T-helper 17 cell (primary cell): ENCODE measurements at regions not wholly inside any gene's neighbourhood (a gene's known extent, or its start where the extent isn't known, plus 50 kb on each side); places are given as distances from the start of the nearest gene placed in this dataset.

Source experiments
- ATAC-seq: fragments of 150-1000 bp; cut with Tn5 transposase; 2 replicates; pipeline ENCODE4 v1.10.0; 2021; ENCODE audit warnings: mild to moderate bottlenecking, moderate library complexity
- DNase-seq, 3 donors: peaks; one replicate each; pipeline versions ENCODE4 v3.0.0 to v3.0.0-alpha.2; 2020 to 2021
- H3K9me3 ChIP-seq: one replicate; pipeline ENCODE4 v1.7.0; 2013; ENCODE audit warnings: low read length, mild to moderate bottlenecking; ENCODE audit not compliant: control insufficient read depth, poor library complexity, severe bottlenecking
- H3K27ac Mint-ChIP-seq: one replicate; pipeline ENCODE4 v1.8.0; 2022; ENCODE audit warnings: mild to moderate bottlenecking, moderate library complexity, mixed read lengths
- H3K27me3 Mint-ChIP-seq: one replicate; pipeline ENCODE4 v1.8.0; 2022; ENCODE audit warnings: mixed read lengths
- H3K36me3 Mint-ChIP-seq: one replicate; pipeline ENCODE4 v1.8.0; 2022; ENCODE audit warnings: low read depth, mixed read lengths
- H3K4me1 Mint-ChIP-seq: one replicate; pipeline ENCODE4 v1.8.0; 2022; ENCODE audit warnings: mild to moderate bottlenecking, mixed read lengths
- H3K4me3 Mint-ChIP-seq: one replicate; pipeline ENCODE4 v1.8.0; 2022; ENCODE audit warnings: mild to moderate bottlenecking, moderate library complexity, mixed read lengths

- H3K9me3 ChIP-seq, result no peaks in the 10 kb centered on the region
- H3K4me3 Mint-ChIP-seq, result no peak overlapping the region
- DNase-seq, result no peak
- no peak overlapping the region for H3K27ac Mint-ChIP-seq
- no peak for ATAC-seq
- peaks cover 39% of the 10 kb centered on the region for H3K27me3 Mint-ChIP-seq
- H3K4me1 Mint-ChIP-seq, result peaks cover 11% of the 10 kb centered on the region
- H3K36me3 Mint-ChIP-seq, result no peaks in the 10 kb centered on the region
Measured at GRCh38 chr10:69738071-69738470, 63.6 kb upstream of the COL13A1 start.

GRCh38 chr10:69738858-69739435, 62.8 kb upstream of the COL13A1 start:
- Mint-ChIP-seq H3K27me3 (peaks cover 48% of the 10 kb centered on the region), H3K4me3 (no peak overlapping the region), H3K27ac (no peak overlapping the region), H3K4me1 (peaks cover 9% of the 10 kb centered on the region), H3K36me3 (no peaks in the 10 kb centered on the region)
- no peaks in the 10 kb centered on the region for H3K9me3 ChIP-seq
- DNase-seq, result no peak
- ATAC-seq, result no peak

DNA sequence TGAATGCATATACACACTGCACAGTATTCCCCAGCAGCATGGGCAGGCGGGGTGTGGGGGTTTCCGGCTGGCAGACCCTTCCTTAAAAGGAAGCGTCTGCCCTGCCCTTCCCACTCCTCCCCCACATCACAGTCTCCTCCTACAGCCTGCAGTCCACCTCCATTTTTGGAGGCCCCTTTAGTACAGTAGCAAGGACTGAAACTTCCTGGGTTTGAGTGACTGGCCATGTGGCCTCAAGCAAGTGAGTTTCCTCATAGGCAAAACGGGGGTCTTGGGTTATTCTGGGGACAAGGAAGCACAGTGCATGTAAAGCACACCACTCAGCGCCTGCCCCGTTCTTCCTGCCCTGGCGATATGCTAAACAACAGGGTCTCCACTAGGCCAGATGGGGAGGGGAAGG, 62.1 kb upstream of the COL13A1 start:
- no peaks in the 10 kb centered on the region for H3K36me3 Mint-ChIP-seq
- H3K4me3 Mint-ChIP-seq, result no peak overlapping the region
- H3K4me1 Mint-ChIP-seq, result peaks cover 4% of the 10 kb centered on the region
- DNase-seq, result no peak
- H3K27ac Mint-ChIP-seq, result no peak overlapping the region
- ATAC-seq, result no peak
- peaks cover 48% of the 10 kb centered on the region for H3K27me3 Mint-ChIP-seq
- no peaks in the 10 kb centered on the region for H3K9me3 ChIP-seq

GRCh38 chr10:69740126-69740525, 61.6 kb upstream of the COL13A1 start:
- Mint-ChIP-seq H3K27me3 (peaks cover 53% of the 10 kb centered on the region), H3K36me3 (no peaks in the 10 kb centered on the region), H3K27ac (no peak overlapping the region), H3K4me3 (no peak overlapping the region), H3K4me1 (peaks cover 4% of the 10 kb centered on the region)
- no peaks in the 10 kb centered on the region for H3K9me3 ChIP-seq
- DNase-seq, result no peak
- ATAC-seq, result no peak

DNA sequence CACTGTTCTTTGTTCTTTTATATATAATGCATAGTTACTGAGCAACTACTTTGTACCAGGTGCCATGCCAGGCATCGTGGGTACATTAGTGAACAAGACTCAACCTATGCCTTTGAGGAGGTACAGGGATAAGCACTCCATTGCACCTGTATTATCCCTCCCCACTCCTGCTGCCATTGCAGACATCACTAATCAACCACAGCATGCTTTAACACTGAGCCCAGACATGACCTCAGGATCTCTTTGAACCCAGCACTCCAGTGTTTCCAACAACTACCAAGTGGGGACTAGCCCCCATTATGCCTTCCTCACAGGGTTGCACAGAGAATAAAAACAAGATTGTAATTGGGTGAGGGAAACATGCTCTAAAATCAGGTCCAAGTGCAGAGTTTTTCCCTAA, 60.5 kb upstream of the COL13A1 start:
- Mint-ChIP-seq H3K27me3 (peaks cover 65% of the 10 kb centered on the region), H3K27ac (no peak overlapping the region), H3K36me3 (no peaks in the 10 kb centered on the region), H3K4me1 (peaks cover 10% of the 10 kb centered on the region), H3K4me3 (no peak overlapping the region)
- H3K9me3 ChIP-seq, result no peaks in the 10 kb centered on the region
- DNase-seq (no peak), ATAC-seq (no peak)

- no peaks in the 10 kb centered on the region for H3K9me3 ChIP-seq
- Mint-ChIP-seq H3K4me3 (no peak overlapping the region), H3K27ac (no peak overlapping the region), H3K36me3 (no peaks in the 10 kb centered on the region), H3K27me3 (peaks cover 70% of the 10 kb centered on the region), H3K4me1 (peaks cover 10% of the 10 kb centered on the region)
- ATAC-seq, result no peak
- DNase-seq, result no peak
Measured at GRCh38 chr10:69741671-69742355, 59.9 kb upstream of the COL13A1 start.

DNA sequence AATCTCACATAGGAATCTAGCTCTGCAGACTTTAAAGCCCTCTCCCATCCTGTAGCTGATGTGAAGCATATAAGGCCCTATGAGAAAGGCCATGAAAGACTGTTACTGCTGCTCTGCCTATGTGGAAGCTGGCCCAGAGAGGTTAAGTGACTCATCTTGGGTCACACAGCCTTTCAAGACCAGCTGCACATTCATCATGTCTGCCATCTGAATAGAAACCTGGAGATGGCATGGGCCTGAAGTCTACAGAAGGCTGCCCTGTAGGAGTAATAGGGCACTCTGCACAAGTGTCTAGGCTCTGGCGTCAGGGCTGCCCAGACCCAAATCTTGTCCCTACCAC, 59.4 kb upstream of the COL13A1 start:
- H3K9me3 ChIP-seq, result no peaks in the 10 kb centered on the region
- H3K4me3 Mint-ChIP-seq, result no peak overlapping the region
- no peak overlapping the region for H3K27ac Mint-ChIP-seq
- H3K36me3 Mint-ChIP-seq, result no peaks in the 10 kb centered on the region
- H3K4me1 Mint-ChIP-seq, result peaks cover 10% of the 10 kb centered on the region
- H3K27me3 Mint-ChIP-seq, result peaks cover 74% of the 10 kb centered on the region
- no peak for DNase-seq
- ATAC-seq, result no peak

GRCh38 chr10:69742928-69743602, 58.6 kb upstream of the COL13A1 start:
- no peaks in the 10 kb centered on the region for H3K36me3 Mint-ChIP-seq
- H3K4me1 Mint-ChIP-seq, result peaks cover 10% of the 10 kb centered on the region
- DNase-seq (no peak), ATAC-seq (no peak)
- H3K27ac Mint-ChIP-seq, result no peak overlapping the region
- H3K9me3 ChIP-seq, result no peaks in the 10 kb centered on the region
- no peak overlapping the region for H3K4me3 Mint-ChIP-seq
- H3K27me3 Mint-ChIP-seq, result peaks cover 74% of the 10 kb centered on the region

DNA sequence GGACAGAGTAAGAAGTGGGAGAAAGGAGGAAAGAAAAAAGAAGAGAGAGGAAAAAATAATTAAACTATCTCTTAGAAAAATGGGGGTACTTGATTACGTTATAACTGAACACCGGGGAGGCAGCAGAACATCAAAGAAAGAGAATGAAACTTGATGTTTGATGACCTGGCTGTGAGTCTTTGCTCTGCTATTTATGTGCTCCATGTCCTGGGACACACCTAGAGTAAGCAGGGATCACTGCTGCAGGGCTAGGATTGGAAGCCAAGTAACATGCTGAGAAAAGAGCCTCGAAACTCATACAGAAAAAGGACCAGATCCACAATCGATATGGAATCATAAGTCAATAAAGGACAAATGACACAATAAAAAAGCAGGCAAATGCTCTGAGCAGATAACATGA, 56.7 kb upstream of the COL13A1 start:
- Mint-ChIP-seq H3K27me3 (peaks cover 84% of the 10 kb centered on the region), H3K4me3 (peak overlapping the region; percentile 45), H3K36me3 (no peaks in the 10 kb centered on the region), H3K27ac (no peak overlapping the region), H3K4me1 (peaks cover 13% of the 10 kb centered on the region)
- DNase-seq (no peak), ATAC-seq (no peak)
- H3K9me3 ChIP-seq, result no peaks in the 10 kb centered on the region

DNA sequence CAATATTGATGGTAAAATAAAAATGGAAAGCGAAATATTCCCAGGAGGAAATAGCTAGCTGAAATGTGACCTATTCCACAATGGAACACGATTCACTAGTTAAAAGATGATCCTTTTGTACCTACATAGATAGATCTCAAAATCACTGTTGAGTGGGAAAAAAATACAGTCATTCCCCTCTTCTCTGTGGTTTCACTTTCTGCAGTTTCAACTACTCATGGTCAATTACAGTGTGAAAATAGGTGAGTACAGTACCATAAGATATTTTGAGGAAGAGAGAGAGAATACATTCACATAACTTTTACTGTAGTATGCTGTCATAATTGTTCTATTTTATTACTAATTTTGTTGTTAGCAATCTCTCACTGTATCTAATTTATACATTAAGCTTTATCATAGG, 56.0 kb upstream of the COL13A1 start:
- Mint-ChIP-seq H3K4me3 (no peak overlapping the region), H3K27me3 (peaks cover 88% of the 10 kb centered on the region), H3K27ac (no peak overlapping the region), H3K4me1 (peaks cover 13% of the 10 kb centered on the region), H3K36me3 (no peaks in the 10 kb centered on the region)
- DNase-seq, result no peak
- no peak for ATAC-seq
- no peaks in the 10 kb centered on the region for H3K9me3 ChIP-seq

DNA sequence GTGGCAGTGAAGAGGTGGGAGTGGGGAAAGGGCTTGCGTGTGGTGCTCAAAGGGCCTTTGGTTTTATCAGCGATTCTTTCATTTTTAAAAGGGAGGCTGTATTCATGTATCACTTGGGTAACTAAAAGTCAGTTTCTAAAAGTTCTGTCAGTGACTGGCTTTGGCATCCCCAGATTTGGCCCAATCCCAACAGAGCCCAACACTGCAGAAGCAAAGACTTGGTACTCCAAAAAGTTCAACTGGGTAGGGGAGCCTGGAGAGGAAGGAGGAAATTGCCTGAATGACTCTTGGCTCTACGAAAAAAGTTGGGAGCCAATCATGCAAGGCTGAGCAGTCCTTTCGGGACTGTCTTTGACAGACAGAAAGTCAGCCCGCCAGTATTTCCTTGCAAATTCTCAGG, 54.5 kb upstream of the COL13A1 start:
- Mint-ChIP-seq H3K4me1 (peaks cover 11% of the 10 kb centered on the region), H3K27me3 (peaks cover 88% of the 10 kb centered on the region), H3K27ac (no peak overlapping the region), H3K36me3 (no peaks in the 10 kb centered on the region), H3K4me3 (no peak overlapping the region)
- DNase-seq (no peak), ATAC-seq (no peak)
- no peaks in the 10 kb centered on the region for H3K9me3 ChIP-seq

- peaks cover 11% of the 10 kb centered on the region for H3K4me1 Mint-ChIP-seq
- no peaks in the 10 kb centered on the region for H3K9me3 ChIP-seq
- peaks cover 75% of the 10 kb centered on the region for H3K27me3 Mint-ChIP-seq
- no peak overlapping the region for H3K4me3 Mint-ChIP-seq
- H3K36me3 Mint-ChIP-seq, result no peaks in the 10 kb centered on the region
- ATAC-seq (no peak), DNase-seq (no peak)
- H3K27ac Mint-ChIP-seq, result no peak overlapping the region
Measured at GRCh38 chr10:69748621-69749020, 53.1 kb upstream of the COL13A1 start.

GRCh38 chr10:69749178-69750010, 52.3 kb upstream of the COL13A1 start:
- H3K9me3 ChIP-seq, result no peaks in the 10 kb centered on the region
- no peak for ATAC-seq
- Mint-ChIP-seq H3K36me3 (no peaks in the 10 kb centered on the region), H3K4me3 (no peak overlapping the region), H3K27me3 (peaks cover 68% of the 10 kb centered on the region), H3K4me1 (peaks cover 11% of the 10 kb centered on the region), H3K27ac (no peak overlapping the region)
- DNase-seq, result no peak
